Naive thymus-derived CD8-positive, alpha-beta T cell (primary cell): ENCODE measurements at regions not wholly inside any gene's neighbourhood (a gene's known extent, or its start where the extent isn't known, plus 50 kb on each side); places are given as distances from the start of the nearest gene placed in this dataset.

Experiments used
- ATAC-seq, 2 donors: fragments of 150-1000 bp; cut with Tn5 transposase in 1 of 2; sonication (Bioruptor Pico), chemical (Tn5 transposase) in 1 of 2; 1 replicate in 1 of 2; 2 replicates in 1 of 2; pipeline ENCODE4 v1.10.0; 2021; ENCODE audit warnings: mild to moderate bottlenecking in 2 of 2, moderate library complexity in 2 of 2
- POLR2A ChIA-PET: fragments of 350-600 bp; sonication (Branson Sonifier 250); formaldehyde crosslinking; loops from one replicate; lab custom pipeline; 2021; ENCODE audit warnings: antibody characterized with exemption; lab: Charles Lee
- DNase-seq, 10 donors: peaks; one replicate each; pipeline versions ENCODE4 v3.0.0 to v3.0.0-alpha.2; 2020 to 2022
- H3K27ac Mint-ChIP-seq, 10 donors: one replicate each; pipeline ENCODE4 v1.8.0; 2020 to 2022; ENCODE audit warnings: mild to moderate bottlenecking in 10 of 10, mixed read lengths in 10 of 10, moderate library complexity in 4 of 10, inconsistent platforms in 1 of 10
- H3K27me3 Mint-ChIP-seq, 5 donors: one replicate each; pipeline ENCODE4 v1.8.0; 2021 to 2022; ENCODE audit warnings: mixed read lengths in 5 of 5
- H3K36me3 Mint-ChIP-seq, 3 donors: one replicate each; pipeline ENCODE4 v1.8.0; 2020 to 2022; ENCODE audit warnings: mixed read lengths in 3 of 3, mild to moderate bottlenecking in 2 of 3, inconsistent platforms in 1 of 3
- H3K4me1 Mint-ChIP-seq, 4 donors: one replicate each; pipeline ENCODE4 v1.8.0; 2021 to 2022; ENCODE audit warnings: mixed read lengths in 4 of 4
- H3K4me3 Mint-ChIP-seq, 10 donors: one replicate each; pipeline ENCODE4 v1.8.0; 2020 to 2022; ENCODE audit warnings: mild to moderate bottlenecking in 10 of 10, mixed read lengths in 10 of 10, moderate library complexity in 6 of 10, inconsistent platforms in 1 of 10
- H3K9me3 Mint-ChIP-seq, 9 donors: one replicate each; pipeline ENCODE4 v1.8.0; 2020 to 2022; ENCODE audit warnings: mixed read lengths in 9 of 9, mild to moderate bottlenecking in 3 of 9, inconsistent platforms in 1 of 9, moderate library complexity in 1 of 9

- Mint-ChIP-seq H3K27me3 (peaks cover 0 to 5% (median 0%) of the 10 kb centered on the region in 5 donors), H3K36me3 (no peaks in the 10 kb centered on the region), H3K27ac (no peak overlapping the region), H3K4me1 (no peaks in the 10 kb centered on the region), H3K4me3 (no peak overlapping the region), H3K9me3 (peaks cover 0 to 9% (median 0%) of the 10 kb centered on the region in 9 donors)
- DNase-seq: no peak
- POLR2A ChIA-PET: no interaction called here
- no peak for ATAC-seq
Observed at GRCh38 chr5:60372786-60373185, 327.2 kb downstream of the DEPDC1B start.

DNA sequence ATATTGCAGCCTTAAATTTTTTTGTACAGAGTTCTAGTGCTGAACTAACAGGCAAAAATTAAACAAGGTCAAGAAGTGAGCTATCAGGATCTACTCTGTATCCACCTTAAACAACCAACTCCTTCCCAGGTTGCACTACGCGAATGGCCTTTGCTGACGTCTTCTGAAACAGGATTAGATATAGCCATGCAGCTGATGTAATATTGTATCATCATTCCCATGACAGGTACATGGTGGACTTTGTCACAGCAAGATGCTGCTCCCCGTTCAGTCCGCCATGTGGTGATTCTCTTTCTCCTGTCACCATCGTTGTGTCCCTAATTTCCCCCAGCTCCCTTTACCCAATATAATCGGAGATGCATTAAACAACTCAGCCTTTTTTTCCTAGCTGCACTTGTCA lies 328.9 kb downstream of the DEPDC1B start:
- H3K27me3 Mint-ChIP-seq: no peaks in the 10 kb centered on the region
- POLR2A ChIA-PET: no interaction called here
- no peaks in the 10 kb centered on the region for H3K36me3 Mint-ChIP-seq
- no peak for ATAC-seq
- DNase-seq: no peak
- peaks cover 0 to 9% (median 0%) of the 10 kb centered on the region in 9 donors for H3K9me3 Mint-ChIP-seq
- H3K4me3 Mint-ChIP-seq: no peak overlapping the region
- H3K27ac Mint-ChIP-seq: no peak overlapping the region
- H3K4me1 Mint-ChIP-seq: no peaks in the 10 kb centered on the region

- Mint-ChIP-seq H3K9me3 (peaks cover 0 to 9% (median 0%) of the 10 kb centered on the region in 9 donors), H3K27me3 (no peaks in the 10 kb centered on the region), H3K27ac (no peak overlapping the region), H3K36me3 (no peaks in the 10 kb centered on the region), H3K4me3 (no peak overlapping the region), H3K4me1 (no peaks in the 10 kb centered on the region)
- DNase-seq (no peak), ATAC-seq (no peak)
- POLR2A ChIA-PET: no interaction called here
Observed at GRCh38 chr5:60370508-60370907, 329.5 kb downstream of the DEPDC1B start.

GRCh38 chr5:60369391-60369790 lies 330.6 kb downstream of the DEPDC1B start:
- Mint-ChIP-seq H3K9me3 (peaks cover 0 to 9% (median 0%) of the 10 kb centered on the region in 9 donors), H3K4me1 (no peaks in the 10 kb centered on the region), H3K27me3 (no peaks in the 10 kb centered on the region), H3K27ac (no peak overlapping the region), H3K36me3 (no peaks in the 10 kb centered on the region), H3K4me3 (no peak overlapping the region)
- ATAC-seq (no peak), DNase-seq (no peak)
- POLR2A ChIA-PET: no interaction called here

DNA sequence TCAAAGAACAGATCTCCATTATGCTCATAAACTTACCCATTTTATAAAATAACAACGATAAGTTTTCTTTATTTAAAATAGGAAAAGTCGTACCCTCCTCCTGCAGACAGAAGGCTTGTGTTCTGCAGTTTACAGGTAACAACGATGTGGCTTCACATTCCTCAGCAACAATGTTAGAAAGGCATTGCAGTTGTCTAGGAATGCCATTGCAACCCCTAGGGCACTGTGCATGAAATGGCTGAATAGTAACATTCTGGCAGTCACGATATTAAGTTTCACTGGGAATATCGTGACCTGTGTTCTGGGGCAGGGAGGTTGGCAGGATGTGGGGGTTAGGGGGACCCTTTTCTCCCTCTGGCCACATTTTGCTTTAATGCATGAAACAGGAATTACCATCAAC lies 331.9 kb downstream of the DEPDC1B start:
- Mint-ChIP-seq H3K27me3 (no peaks in the 10 kb centered on the region), H3K27ac (no peak overlapping the region), H3K9me3 (peaks cover 0 to 9% (median 0%) of the 10 kb centered on the region in 9 donors), H3K4me3 (no peak overlapping the region), H3K4me1 (no peaks in the 10 kb centered on the region), H3K36me3 (no peaks in the 10 kb centered on the region)
- ATAC-seq: no peak
- POLR2A ChIA-PET: no interaction called here
- DNase-seq: no peak

DNA sequence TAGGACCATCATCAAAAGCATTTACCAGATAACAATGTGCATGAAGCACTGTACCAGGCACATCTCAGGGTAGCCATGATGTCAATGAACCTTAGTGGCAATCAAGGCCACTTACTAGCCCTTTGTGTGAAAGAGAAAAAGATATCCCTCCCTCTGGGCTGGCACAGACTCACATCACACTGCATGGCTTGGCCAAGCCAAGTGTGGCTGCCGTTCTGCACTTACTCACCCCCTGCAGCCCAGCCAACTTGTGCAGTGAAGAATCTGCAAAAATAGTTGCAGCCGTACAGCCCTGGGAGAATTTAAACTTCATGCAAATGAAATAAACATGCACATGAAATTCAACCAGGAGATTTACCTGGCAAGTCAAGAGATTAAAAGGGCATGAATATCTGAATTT lies 333.5 kb downstream of the DEPDC1B start:
- Mint-ChIP-seq H3K27me3 (no peaks in the 10 kb centered on the region), H3K36me3 (no peaks in the 10 kb centered on the region), H3K4me1 (no peaks in the 10 kb centered on the region), H3K4me3 (no peak overlapping the region), H3K9me3 (peaks cover 0 to 9% (median 0%) of the 10 kb centered on the region in 9 donors), H3K27ac (no peak overlapping the region)
- DNase-seq: no peak
- POLR2A ChIA-PET: no interaction called here
- ATAC-seq: no peak

DNA sequence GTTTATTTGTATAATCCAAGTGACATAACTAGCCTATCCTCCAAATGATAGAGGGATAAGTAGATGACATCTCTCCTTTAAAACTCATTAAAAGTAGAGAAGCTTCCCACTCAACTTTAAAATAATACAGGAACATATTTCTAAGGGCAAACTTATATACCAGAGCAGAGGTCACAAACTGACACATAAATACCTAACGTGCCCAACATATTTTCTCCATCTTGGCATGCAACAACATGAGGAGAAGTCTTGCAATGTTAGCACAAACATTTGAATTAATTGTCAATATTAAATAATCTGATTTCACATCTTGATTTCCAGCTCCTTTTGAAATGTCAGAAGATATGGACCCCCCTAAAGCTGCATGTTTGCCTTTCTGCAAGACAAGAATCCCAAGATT lies 335.0 kb downstream of the DEPDC1B start:
- no peaks in the 10 kb centered on the region for H3K4me1 Mint-ChIP-seq
- H3K27me3 Mint-ChIP-seq: no peaks in the 10 kb centered on the region
- ATAC-seq (no peak), DNase-seq (no peak)
- POLR2A ChIA-PET: no interaction called here
- H3K9me3 Mint-ChIP-seq: peaks cover 0 to 9% (median 0%) of the 10 kb centered on the region in 9 donors
- H3K36me3 Mint-ChIP-seq: no peaks in the 10 kb centered on the region
- H3K27ac Mint-ChIP-seq: no peak overlapping the region
- no peak overlapping the region for H3K4me3 Mint-ChIP-seq

- no peaks in the 10 kb centered on the region for H3K4me1 Mint-ChIP-seq
- no peak overlapping the region for H3K4me3 Mint-ChIP-seq
- H3K27ac Mint-ChIP-seq: no peak overlapping the region
- no peaks in the 10 kb centered on the region for H3K27me3 Mint-ChIP-seq
- H3K9me3 Mint-ChIP-seq: peaks cover 0 to 3% (median 0%) of the 10 kb centered on the region in 9 donors
- ATAC-seq: no peak
- H3K36me3 Mint-ChIP-seq: no peaks in the 10 kb centered on the region
- POLR2A ChIA-PET: no interaction called here
- DNase-seq: no peak
Observed at GRCh38 chr5:60362158-60362557, 337.8 kb downstream of the DEPDC1B start.

- Mint-ChIP-seq H3K36me3 (no peaks in the 10 kb centered on the region), H3K4me3 (no peak overlapping the region), H3K27me3 (no peaks in the 10 kb centered on the region), H3K27ac (no peak overlapping the region), H3K4me1 (no peaks in the 10 kb centered on the region), H3K9me3 (peaks cover 0 to 1% (median 0%) of the 10 kb centered on the region in 9 donors)
- DNase-seq (no peak), ATAC-seq (no peak)
- POLR2A ChIA-PET: no interaction called here
Observed at GRCh38 chr5:60360355-60360754, 339.6 kb downstream of the DEPDC1B start.

GRCh38 chr5:60357302-60357701 lies 342.7 kb downstream of the DEPDC1B start:
- Mint-ChIP-seq H3K4me3 (no peak overlapping the region), H3K9me3 (peaks cover 0 to 1% (median 0%) of the 10 kb centered on the region in 9 donors), H3K4me1 (no peaks in the 10 kb centered on the region), H3K27me3 (no peaks in the 10 kb centered on the region), H3K27ac (no peak overlapping the region), H3K36me3 (no peaks in the 10 kb centered on the region)
- POLR2A ChIA-PET: no interaction called here
- ATAC-seq: no peak
- no peak for DNase-seq

- Mint-ChIP-seq H3K9me3 (peaks cover 0 to 1% (median 0%) of the 10 kb centered on the region in 9 donors), H3K36me3 (no peaks in the 10 kb centered on the region), H3K4me3 (no peak overlapping the region), H3K27me3 (peaks cover 0 to 2% (median 0%) of the 10 kb centered on the region in 5 donors), H3K4me1 (no peaks in the 10 kb centered on the region), H3K27ac (no peak overlapping the region)
- ATAC-seq (no peak), DNase-seq (no peak)
- POLR2A ChIA-PET: no interaction called here
Observed at GRCh38 chr5:60356745-60357144, 343.2 kb downstream of the DEPDC1B start.

DNA sequence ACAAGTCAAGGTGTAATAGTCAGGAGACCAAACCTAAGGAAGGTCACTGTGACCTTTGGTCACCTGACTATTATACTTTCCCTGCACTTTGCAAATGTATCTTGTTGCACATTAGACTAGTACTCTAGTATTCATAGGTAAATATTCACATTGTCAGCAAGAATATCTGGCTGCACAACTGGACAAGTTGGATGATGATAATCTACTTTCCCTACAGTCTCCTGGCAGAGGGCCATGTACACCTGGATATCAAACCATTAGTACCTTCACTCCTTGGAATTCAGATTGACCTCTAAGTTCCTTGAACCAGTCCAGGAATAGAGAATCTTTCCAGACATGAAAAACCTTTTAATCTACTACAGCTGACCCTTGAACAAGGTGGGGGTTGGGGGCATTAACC lies 344.8 kb downstream of the DEPDC1B start:
- DNase-seq: no peak
- POLR2A ChIA-PET: no interaction called here
- Mint-ChIP-seq H3K4me3 (no peak overlapping the region), H3K36me3 (no peaks in the 10 kb centered on the region), H3K27ac (no peak overlapping the region), H3K4me1 (no peaks in the 10 kb centered on the region), H3K27me3 (peaks cover 0 to 2% (median 0%) of the 10 kb centered on the region in 5 donors), H3K9me3 (peaks cover 0 to 1% (median 0%) of the 10 kb centered on the region in 9 donors)
- no peak for ATAC-seq

DNA sequence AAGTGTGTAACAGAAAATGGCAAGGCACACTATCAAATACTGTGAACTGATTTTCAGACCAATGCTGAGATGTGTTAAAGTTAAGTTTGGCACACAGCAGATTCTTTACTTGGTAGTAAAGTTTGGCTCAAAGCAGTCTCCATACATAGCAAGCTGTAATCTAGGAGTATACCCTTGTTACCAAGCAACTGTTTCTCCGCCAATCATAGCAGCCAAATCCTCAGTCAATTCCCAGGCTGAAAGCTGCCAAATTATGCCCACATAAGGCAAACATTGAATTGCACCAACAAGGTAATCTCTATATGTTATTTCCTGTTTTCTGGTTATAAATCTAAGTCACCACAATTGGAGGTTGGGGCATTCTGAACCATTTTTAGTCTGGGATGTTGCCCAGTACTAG lies 345.7 kb downstream of the DEPDC1B start:
- no peaks in the 10 kb centered on the region for H3K36me3 Mint-ChIP-seq
- POLR2A ChIA-PET: no interaction called here
- DNase-seq (no peak), ATAC-seq (no peak)
- no peak overlapping the region for H3K4me3 Mint-ChIP-seq
- H3K27ac Mint-ChIP-seq: no peak overlapping the region
- peaks cover 0 to 2% (median 0%) of the 10 kb centered on the region in 5 donors for H3K27me3 Mint-ChIP-seq
- peaks cover 0 to 1% (median 0%) of the 10 kb centered on the region in 9 donors for H3K9me3 Mint-ChIP-seq
- no peaks in the 10 kb centered on the region for H3K4me1 Mint-ChIP-seq

- no peaks in the 10 kb centered on the region for H3K36me3 Mint-ChIP-seq
- H3K9me3 Mint-ChIP-seq: peaks cover 0 to 1% (median 0%) of the 10 kb centered on the region in 9 donors
- H3K27ac Mint-ChIP-seq: no peak overlapping the region
- no peaks in the 10 kb centered on the region for H3K4me1 Mint-ChIP-seq
- H3K4me3 Mint-ChIP-seq: no peak overlapping the region
- ATAC-seq (no peak), DNase-seq (no peak)
- H3K27me3 Mint-ChIP-seq: peaks cover 0 to 2% (median 0%) of the 10 kb centered on the region in 5 donors
- POLR2A ChIA-PET: no interaction called here
Observed at GRCh38 chr5:60352992-60353599, 346.9 kb downstream of the DEPDC1B start.
